ENCODE measurements at regions not wholly inside any gene's neighbourhood (a gene's known extent, or its start where the extent isn't known, plus 50 kb on each side); places are given as distances from the start of the nearest gene placed in this dataset.

GRCh38 chr6:6783721-6784120, 195.2 kb downstream of the LY86 start:
- H3K36me3 ChIP-seq (ENCODE audit: insufficient read depth, low read length, poor library complexity, severe bottlenecking) = no peaks in the 10 kb centered on the region
- peak overlapping the region; percentile 4 for H3K27ac ChIP-seq (ENCODE audit: low read depth, low read length, poor library complexity, severe bottlenecking)
- intact Hi-C loops (cut with micrococcal nuclease; ENCODE audit: unreplicated experiment) = no loop called here
- CTCF ChIA-PET = interaction anchor here (0.6 kb wide), 1 partner anchor 28 kb away, joined by 5 read pairs; no protein-coding TSS in a partner anchor
- POLR2A ChIA-PET (ENCODE audit: low non-redundant PET) = no interaction called here
- no peaks in the 10 kb centered on the region for H3K27me3 ChIP-seq (replicated peaks; ENCODE audit: insufficient read depth, low read depth, low read length, poor library complexity)
- no peak overlapping the region for H3K4me3 ChIP-seq (ENCODE audit: low read depth, low read length, poor library complexity, severe bottlenecking)
- peak; percentile 77 for DNase-seq (ENCODE audit: low spot score)
- TF ChIP-seq CTCF (conservative IDR thresholded peaks at IDR 0.05; ENCODE audit: low read depth, low read length) = no peak
- no peak for TF ChIP-seq EZH2 (IDR thresholded peaks at IDR 0.05; ENCODE audit: borderline replicate concordance, low read depth, low read length, poor library complexity, severe bottlenecking)
- BruUV-seq (replicated peaks) = no TSS peak
- H3K9me3 ChIP-seq (ENCODE audit: low read depth, low read length, poor library complexity, severe bottlenecking) = no peaks in the 10 kb centered on the region
- H3K4me1 ChIP-seq (ENCODE audit: insufficient read depth, low read length, poor library complexity, severe bottlenecking) = peaks cover 36% of the 10 kb centered on the region

GRCh38 chr6:6784514-6785162, 196.1 kb downstream of the LY86 start:
- Histone ChIP-seq H3K9me3 (ENCODE audit: low read depth, low read length, poor library complexity, severe bottlenecking) (no peaks in the 10 kb centered on the region), H3K27me3 (replicated peaks; ENCODE audit: insufficient read depth, low read depth, low read length, poor library complexity) (no peaks in the 10 kb centered on the region), H3K4me3 (ENCODE audit: low read depth, low read length, poor library complexity, severe bottlenecking) (no peak overlapping the region), H3K27ac (ENCODE audit: low read depth, low read length, poor library complexity, severe bottlenecking) (no peak overlapping the region), H3K4me1 (ENCODE audit: insufficient read depth, low read length, poor library complexity, severe bottlenecking) (peaks cover 36% of the 10 kb centered on the region), H3K36me3 (ENCODE audit: insufficient read depth, low read length, poor library complexity, severe bottlenecking) (no peaks in the 10 kb centered on the region)
- DNase-seq (ENCODE audit: low spot score) = no peak
- TF ChIP-seq EZH2 (IDR thresholded peaks at IDR 0.05; ENCODE audit: borderline replicate concordance, low read depth, low read length, poor library complexity, severe bottlenecking) = no peak
- no peak for TF ChIP-seq CTCF (conservative IDR thresholded peaks at IDR 0.05; ENCODE audit: low read depth, low read length)
- ChIA-PET POLR2A (ENCODE audit: low non-redundant PET) (no interaction called here), CTCF (no interaction called here)
- BruUV-seq (replicated peaks) = no TSS peak
- intact Hi-C loops (cut with micrococcal nuclease; ENCODE audit: unreplicated experiment) = no loop called here

- H3K27me3 ChIP-seq (replicated peaks; ENCODE audit: insufficient read depth, low read depth, low read length, poor library complexity) = no peaks in the 10 kb centered on the region
- H3K36me3 ChIP-seq (ENCODE audit: insufficient read depth, low read length, poor library complexity, severe bottlenecking) = no peaks in the 10 kb centered on the region
- no peaks in the 10 kb centered on the region for H3K9me3 ChIP-seq (ENCODE audit: low read depth, low read length, poor library complexity, severe bottlenecking)
- no TSS peak for BruUV-seq (replicated peaks)
- no peak for DNase-seq (ENCODE audit: low spot score)
- no peak for TF ChIP-seq CTCF (conservative IDR thresholded peaks at IDR 0.05; ENCODE audit: low read depth, low read length)
- TF ChIP-seq EZH2 (IDR thresholded peaks at IDR 0.05; ENCODE audit: borderline replicate concordance, low read depth, low read length, poor library complexity, severe bottlenecking) = no peak
- H3K27ac ChIP-seq (ENCODE audit: low read depth, low read length, poor library complexity, severe bottlenecking) = no peak overlapping the region
- H3K4me3 ChIP-seq (ENCODE audit: low read depth, low read length, poor library complexity, severe bottlenecking) = no peak overlapping the region
- H3K4me1 ChIP-seq (ENCODE audit: insufficient read depth, low read length, poor library complexity, severe bottlenecking) = peaks cover 36% of the 10 kb centered on the region
- ChIA-PET POLR2A (ENCODE audit: low non-redundant PET) (no interaction called here), CTCF (no interaction called here)
- intact Hi-C loops (cut with micrococcal nuclease; ENCODE audit: unreplicated experiment) = no loop called here
Observed at GRCh38 chr6:6785163-6785521, 196.6 kb downstream of the LY86 start.
